Activated CD4-positive, alpha-beta T cell treated with anti-CD3 and anti-CD28 coated beads, Interleukin-2, amount 50 U/mL, for 16 hours (primary cell): ENCODE measurements at regions not wholly inside any gene's neighbourhood (a gene's known extent, or its start where the extent isn't known, plus 50 kb on each side); places are given as distances from the start of the nearest gene placed in this dataset.

ENCODE experiments used
- DNase-seq: peaks from one replicate; pipeline ENCODE4 v3.0.0-alpha.2; 2020

DNA sequence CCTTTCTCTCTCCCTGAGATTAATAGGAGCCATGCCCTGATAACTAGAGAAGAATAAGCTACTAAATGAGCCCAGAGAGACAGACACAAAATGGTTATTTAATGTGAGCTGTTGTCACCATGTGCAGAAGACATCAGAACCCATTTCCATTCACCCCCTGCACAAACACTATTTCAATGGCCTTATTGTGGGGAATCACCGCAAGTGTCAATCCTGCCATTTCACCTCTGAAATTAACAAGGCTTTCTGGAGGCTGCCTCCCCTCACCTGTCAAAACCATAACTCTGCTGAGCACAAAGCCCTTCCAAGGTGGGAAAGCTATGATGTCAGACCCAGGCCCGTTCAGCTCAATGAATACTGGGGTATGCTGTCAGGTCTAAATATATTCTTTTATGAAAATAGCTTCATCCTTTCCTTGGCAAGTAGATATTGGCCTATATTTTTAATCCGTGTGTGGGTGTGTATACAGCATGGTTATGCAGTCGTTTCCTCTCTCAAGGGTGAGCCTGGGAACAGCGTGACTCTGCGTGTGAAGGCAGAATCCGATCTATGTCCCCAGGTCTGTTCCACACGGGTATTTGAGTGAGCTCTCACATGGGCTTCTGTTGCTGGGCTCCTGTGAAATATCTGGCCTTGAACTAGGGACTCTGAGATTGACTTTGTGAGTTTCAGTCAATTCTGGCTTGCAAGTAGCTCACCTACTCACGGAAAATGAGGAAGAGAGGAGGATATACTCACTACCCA lies 266.3 kb downstream of the FBXW7 start:
- DNase-seq = no peak

DNA sequence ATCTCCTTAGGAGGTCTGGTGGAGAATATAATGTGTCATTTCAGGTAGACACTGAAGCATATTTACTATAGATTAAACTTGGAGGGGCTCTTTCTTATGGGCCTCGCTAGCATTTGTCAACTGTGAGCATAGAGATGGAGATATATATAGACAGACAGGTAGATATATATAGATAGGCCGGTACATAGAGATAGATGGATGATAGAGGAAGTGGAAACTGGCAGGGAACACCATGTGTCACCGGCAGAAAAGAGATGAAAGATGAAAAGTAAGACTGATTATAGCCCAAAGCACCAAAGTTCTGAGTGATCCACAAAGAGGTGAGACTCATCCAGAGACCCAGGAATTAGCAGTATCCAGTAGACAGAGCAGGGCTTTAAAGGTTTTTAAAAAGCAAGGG lies 268.1 kb downstream of the FBXW7 start:
- no peak for DNase-seq

DNA sequence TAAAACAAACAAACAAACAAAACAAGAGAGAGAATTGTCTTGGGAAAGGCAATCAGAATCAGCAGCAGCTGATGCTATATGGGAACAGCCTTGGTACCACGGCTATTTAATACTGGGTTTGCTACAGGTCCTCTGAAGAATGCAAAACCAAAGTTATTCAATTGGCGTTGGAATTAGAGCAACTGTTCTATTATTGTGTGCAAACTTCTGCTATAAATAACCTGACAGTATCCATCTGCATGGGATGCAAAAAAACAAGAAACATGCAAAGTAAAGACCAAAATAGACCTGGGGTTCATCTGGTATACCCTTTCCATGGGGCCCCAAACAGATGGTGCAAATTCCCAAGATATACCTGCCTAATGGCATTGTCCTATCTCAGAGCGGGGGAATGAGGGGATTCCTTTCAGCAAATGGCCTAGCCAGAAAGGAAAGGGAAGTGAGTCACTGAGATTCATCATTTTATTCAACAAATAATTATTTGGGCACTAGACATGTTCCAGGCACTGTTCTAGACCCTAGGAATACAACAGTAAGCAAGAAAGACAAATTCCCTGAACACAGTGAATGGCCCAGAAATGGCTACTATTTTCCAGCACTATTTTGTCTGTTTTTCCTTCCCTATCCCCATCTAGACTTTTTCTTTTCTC lies 268.9 kb downstream of the FBXW7 start:
- DNase-seq = no peak

DNA sequence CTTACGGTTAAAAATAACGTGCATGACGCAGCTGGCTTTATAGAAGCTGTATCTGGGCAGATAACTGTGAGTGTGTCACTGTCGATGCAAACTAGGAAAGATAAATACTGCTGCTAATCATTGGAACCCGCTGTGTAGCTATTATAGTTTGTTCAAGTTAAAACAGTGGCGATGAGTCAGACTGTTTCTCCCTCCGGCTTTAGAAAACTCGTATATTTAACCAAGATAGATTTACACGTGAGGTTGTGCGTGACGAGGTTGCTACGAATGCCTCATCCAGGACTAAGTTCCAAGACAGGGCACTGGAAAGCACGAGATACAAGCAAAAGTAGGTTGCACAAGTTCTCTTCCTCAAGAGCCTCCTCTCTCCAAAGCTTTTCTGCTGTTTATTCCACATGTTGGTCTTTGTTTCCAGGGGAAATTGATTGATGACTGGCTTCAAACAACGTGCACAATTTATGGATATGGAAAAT lies 270.7 kb downstream of the FBXW7 start:
- no peak for DNase-seq

DNA sequence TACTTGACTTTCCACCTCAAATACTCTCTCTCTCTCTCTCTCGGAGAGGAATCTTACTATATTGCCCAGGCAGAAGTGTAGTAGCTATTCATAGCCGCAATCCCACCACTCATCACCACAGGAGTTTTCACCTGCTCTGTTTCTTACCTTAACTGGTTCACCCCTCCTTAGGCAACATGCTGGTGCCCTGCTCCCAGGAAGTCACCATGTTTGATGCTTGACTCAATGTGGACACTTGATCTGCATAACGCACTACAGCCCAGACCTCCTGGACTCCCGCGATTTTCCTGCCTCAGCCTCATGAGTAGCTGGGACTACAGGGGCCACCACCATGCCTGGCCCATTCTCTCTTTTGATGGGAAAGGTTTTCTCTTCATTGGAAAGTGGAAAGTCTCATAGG lies 271.8 kb downstream of the FBXW7 start:
- no peak for DNase-seq

DNA sequence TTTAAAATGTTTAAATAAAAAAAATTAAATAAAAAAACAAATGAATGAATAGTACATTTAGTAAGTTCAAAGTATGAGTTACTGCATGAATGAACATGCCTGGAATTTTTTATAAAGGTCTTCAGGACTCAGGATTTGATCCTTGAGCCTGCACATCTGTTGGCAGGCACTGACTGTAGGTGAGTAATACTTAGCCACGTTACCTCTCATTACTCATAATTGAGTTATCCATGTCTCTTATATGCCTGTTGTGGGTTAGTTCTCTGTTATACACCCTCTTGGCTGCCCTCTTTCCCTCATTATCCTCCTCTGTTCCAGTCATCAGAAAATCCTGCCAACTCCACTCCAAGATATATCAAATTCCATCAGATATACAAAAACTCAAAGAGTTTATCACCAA lies 276.0 kb downstream of the FBXW7 start:
- DNase-seq = no peak

DNA sequence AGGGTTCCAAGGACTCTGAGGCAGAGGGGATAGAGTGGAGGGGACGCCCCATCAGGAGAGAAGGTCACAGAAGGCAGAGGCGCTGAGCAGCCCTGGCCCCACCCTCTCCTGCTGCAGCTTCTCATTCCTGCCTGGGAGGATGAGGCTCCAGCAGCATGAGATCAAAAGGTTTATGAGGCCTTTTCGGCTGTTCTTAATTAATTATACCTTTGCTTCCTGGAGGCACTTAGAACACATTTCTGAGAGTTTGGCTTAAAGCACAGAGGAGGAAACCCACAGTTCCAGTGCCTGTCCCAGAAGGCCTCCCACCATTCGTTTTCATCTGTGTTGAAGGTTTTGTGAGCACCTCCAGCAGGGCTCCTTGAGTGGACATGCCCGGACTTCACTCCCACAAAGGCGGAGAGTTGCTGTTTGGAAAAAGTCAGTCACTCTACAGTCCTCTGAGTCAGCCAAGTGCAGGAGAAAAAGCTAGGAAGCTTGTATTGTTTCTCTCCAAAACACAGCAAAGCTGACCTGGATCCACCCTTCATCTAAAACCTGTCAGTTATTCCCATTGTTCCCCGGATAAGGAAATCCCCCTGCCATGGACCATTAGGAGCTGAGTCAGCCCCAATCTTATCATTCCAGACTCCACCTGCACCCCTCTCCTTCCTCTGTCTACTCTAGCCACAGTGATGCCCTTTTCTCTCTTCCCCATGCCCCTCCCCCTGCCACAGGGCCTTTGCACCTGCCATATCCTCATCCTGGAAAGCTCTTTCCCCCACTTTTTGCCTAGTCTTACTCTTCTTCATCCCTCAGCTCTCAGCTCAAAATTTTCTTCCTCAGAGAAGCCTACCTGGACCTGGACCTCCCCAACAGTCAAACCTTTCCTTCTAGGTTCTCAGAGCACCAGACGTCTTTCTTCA lies 276.8 kb downstream of the FBXW7 start:
- no peak for DNase-seq

DNA sequence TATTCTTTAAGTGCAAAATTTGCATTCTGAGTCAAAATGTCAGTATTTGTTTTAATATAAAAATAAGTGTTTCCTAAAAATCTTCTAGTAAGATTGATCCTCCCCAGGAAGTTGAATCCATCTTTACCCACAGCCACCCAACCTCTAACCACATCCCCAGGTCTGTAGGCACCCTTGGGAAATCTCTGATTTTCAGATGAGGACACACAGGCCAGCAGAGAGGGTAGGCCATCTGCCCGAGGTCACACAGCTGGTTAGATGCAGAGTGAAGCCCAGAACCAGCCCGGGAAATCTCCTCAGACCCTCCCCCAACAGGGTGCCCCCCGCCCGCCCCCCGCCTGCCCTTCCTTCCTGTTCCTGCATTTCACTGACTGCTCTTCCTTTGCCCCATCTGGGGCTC lies 277.5 kb downstream of the FBXW7 start:
- DNase-seq = no peak

DNA sequence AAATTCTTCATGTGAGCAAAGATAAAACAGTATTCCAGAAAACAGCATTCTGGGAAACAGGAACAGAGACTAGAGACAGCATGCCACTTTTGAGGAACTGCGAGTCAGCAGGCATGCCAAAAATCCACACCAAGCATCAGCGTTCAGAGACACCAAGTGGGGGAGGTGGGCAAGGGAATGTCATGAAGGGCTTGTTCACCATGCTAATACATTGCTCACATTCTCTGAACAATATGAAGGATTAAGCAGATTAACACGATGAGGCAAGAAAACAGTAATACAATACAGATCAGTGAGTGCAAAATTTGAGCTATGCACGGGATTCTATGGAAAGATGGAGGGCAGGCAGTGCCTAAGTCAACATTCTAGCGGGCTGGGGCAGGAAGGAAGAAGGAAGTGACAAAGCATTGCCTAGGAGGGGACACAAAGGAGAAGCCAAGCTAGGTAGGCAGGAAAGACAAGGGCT lies 278.3 kb downstream of the FBXW7 start:
- no peak for DNase-seq

DNA sequence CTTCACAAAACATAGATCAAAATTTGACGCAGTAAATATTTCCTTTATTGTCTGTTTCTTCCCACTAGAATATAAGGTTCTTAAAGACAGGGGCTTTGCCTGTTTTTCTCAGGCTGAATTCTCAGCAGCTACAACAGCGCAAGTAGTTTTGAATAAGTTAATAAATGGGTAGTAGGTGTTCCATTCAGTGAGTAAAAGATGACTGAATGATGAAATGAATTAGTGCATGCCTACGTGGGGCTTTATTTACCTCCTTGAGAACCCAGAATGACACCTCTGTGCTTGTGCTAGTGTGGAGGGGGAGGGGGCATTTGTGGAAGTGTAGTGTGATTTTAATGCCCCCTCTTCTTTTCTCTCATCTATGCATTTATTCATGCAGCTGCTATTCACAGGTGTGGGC lies 278.9 kb downstream of the FBXW7 start:
- no peak for DNase-seq

DNA sequence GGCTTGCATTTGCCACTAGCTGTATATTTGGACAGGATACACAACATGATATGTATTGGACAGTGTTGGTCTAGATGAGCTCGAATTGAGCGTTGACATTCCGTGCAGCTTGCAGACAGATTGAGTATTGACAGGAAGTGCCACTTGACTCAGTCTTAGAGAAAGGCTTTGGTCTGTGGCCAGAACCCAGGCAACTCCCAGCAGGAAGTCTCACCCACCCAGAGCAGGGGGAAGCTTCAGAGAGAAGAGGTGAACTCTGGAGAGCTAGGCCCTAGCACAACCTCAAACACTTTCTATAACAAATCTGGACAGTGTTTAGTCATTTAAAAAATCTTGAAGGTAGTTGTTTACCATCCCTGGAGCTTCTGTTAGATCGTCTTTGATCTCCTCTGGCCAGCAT lies 280.5 kb downstream of the FBXW7 start:
- peak; percentile 92 for DNase-seq

DNA sequence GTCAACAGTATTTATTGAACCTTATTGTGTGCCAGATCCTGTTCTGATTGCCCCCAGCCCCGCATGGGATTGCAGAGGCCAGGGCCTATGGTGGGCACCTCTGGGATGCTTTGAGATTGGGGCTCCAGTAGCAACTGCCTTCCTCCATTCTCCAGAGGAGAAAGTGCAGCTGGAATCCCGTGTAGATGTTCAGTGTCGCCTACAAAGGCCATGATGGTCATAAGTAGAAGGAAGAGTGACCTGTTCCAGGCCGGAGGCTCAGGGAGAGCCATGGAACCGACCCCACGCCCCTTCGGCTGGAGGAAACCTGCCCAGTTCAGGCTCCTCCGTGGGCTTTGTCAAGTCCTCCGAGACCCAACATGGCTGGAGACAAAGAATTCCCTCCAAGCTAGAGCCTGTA lies 287.5 kb downstream of the FBXW7 start:
- DNase-seq = no peak

DNA sequence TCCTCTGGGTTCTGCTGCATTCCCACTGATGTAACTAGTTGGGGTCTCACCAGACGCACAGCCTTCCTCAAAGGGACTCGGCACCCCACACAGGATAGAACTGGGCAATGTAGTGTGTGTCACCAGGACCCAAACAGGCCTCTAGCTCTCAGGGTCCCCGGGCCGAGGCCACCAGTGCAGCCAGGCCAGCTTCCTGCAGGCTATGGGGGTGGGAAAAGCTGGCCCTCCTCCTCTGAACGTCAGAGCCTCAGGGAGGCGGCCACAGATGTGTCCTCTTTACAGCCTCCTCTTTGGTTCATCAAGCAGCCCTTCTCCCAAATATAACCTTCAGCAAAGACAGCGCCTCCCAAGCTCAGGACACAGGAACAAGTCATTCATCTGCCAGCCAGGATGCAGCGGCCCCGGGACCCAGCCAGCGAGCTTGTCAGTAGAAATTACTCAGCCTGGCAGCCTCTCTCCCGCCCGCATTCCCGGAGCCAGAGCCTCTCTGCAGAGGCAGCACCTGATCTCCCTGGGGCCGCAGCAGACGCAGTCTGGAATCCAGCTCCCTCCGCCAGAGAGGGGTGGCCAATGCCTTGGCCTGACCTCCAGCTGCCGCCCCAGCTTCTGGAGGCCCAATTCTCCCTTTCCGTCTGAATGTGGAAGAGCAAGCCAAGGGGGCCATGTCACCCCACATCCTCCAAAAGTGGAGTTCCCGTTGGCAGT lies 288.5 kb downstream of the FBXW7 start:
- DNase-seq = no peak

DNA sequence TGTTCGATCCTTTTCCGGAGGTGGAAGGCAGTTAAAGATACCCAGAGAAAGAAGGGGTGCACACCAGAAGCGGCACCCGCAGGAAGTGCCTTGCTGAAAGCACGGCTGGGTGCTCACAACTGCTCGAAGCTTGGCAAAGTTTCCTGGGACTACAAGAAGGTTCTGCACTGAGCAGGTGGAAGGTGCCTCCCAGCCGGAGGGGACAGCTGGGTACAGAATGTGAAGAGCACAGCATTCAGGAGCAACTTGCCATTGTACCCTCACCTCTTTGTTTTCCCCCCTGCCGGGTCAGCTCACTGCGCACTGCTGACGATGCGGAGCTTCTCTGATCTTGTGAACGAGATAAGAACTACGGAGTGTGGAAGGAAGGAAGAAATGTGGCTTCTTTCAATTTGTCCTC lies 289.2 kb downstream of the FBXW7 start:
- DNase-seq = no peak

DNA sequence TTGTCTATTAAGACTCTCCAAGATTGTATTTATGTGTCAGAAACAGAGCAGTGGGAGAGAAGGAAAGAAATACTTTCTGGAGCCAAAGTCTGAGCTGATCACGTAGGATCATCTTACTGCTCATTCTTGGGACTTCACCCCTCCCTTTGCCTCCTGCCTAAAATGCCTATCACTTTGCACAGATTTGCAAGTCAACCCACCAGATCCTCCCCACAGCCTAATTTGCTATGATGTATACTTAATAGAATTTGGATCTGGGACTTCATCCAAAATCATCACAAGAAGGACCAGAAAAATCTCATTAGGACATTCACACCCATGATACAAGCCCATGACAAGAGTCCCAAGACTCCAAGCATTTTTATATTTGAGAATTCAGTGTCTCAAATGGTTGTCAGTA lies 290.2 kb downstream of the FBXW7 start:
- no peak for DNase-seq

DNA sequence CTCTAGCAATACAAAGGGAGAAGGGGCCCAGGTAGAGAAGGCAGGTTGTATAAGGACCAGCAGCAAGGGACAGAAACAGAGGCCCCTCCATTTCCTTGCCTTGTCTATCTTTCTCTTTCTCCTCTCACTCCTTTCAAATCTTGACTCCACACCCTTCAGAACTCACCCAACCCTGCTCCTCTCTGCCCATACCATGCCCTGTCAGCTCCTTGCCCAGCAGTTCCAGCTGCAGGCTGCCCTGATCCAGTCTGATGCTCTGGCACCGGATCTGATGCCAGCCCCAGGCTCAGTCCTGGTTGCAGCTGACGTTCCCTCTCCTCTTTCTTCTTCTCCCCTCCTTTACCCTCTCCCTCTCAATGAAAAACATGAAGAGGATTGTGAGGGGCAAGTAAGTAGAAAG lies 291.2 kb downstream of the FBXW7 start:
- no peak for DNase-seq

DNA sequence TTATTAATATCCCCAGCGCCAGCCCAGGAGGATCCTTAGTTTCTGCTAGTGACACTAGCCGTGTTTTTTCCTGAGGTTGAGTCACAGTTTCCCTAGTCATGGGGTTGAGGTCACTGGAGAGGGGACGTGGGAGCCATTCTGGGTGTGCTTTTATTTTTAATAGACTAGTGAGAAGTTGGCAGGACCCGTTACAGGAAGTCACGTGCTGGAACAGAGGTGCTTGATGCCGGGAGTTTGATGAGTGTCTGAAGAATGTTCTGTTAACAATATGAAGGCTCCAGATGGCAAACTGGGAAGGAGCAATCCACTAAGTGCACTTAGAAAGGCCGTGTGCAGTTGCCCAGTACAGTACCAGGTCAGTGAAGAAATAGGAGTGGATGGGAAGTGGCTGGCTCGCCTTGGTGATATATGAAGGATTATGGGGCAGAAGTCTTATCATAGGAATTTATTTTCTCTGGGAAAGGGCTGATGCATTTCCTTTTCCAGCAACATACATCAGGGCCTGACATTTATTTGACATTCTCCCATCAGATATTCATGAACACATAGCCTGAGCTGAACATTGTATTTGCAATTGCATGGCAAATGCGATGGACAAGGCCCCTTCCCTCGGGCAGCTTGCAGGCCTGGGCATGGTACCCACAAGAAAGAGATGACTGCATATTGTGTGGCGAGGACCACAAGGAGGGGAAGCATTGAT lies 291.8 kb downstream of the FBXW7 start:
- no peak for DNase-seq

DNA sequence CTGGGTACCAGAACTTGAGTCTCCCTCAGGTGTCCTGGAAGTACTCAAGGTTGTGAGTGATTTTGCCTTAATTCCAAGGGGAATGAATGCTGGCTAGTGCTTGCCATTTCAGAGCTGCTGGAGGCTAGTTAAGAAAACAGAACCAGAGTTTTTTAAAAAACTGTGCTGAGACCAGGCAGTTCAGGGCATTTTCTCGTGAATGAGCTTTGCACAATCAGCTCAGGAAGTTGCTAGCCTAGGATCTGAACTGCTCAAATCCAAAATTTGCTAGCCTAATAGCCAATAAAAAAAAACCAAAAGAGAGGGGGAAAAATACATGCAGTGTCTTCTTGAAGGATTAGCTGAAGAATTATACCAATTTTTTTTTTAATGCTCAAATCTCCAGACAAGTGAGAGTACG lies 292.7 kb downstream of the FBXW7 start:
- no peak for DNase-seq

DNA sequence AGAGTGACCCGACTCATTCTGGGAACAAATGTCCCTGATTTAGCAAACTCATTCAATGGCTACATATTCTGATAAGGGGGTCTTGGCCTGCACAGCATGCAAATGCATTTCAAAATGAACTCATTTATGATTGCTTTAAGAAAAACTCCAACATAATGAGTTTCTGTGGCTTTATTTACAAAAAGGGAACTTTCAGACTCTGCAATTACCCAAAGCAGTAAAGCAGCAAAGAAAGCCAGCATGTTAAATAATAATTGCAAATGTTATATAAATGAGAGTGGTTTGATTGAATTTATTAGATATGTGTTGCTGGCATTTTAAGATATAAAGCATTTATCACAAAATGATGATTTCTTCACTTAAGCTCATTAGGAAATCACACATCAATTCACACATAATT lies 295.7 kb downstream of the FBXW7 start:
- DNase-seq = no peak

DNA sequence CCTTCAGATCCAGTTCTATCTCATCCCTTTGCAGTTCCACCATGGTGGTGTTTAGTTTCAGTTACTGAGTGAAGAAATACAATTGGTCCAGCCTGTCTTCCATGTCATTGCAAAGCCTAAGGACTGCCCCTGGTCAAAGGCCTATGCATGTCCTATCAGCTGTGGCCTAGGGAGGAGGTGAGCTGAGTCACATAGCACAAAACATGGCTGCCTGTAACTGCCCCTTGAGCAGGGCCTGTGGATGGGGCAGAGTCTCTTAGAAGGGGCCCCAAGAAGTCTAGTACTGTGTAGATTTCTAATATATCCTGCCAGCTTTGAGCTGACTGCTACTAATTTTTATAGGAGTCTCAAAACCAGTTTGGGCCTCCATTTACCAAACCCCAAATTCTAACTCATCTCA lies 296.7 kb downstream of the FBXW7 start:
- DNase-seq = no peak

DNA sequence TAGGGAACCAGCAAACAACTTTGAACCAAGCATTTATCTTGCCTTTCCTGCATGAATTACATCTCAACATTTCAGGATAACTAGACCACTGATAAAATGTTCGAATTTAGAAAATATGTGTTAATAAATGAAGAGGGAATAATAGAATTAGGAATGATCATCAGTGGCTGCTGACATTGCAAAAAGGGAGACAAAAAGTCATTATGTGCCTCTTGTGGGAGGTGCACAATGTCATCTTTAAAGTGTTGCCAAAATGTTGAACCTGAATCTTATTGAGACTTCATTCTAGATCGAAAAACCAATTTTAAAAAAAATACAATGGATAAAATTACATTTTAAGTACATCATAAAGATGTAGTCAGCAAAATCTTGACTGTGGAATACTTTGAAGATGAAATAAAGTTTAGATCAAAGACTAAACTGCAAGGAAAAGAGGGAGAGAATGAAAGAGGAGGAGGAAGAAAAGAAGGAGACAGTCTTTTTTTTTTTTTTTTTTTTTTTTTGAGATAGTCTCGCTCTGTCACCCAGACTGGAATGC lies 299.3 kb downstream of the FBXW7 start:
- DNase-seq = no peak

DNA sequence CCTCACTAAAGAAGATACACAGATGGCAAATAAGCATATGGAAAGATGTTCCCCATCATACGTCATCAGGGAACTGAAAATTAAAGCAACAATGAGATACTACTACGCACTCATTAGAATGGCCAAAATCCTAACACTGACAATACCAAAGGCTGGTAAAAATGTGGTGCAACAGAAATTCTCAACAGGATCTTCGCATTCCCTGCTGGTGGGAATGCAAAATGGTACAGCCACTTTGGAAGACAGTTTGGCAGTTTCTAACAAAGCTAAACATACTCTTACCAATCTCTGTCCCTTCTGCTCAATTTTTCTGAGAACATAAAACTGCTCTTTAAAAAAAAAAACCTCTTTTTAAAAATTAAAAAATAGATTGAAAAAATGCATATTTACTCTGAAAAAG lies 300.2 kb downstream of the FBXW7 start:
- DNase-seq = no peak
